HG02678 (cell line): ENCODE measurements at regions not wholly inside any gene's neighbourhood (a gene's known extent, or its start where the extent isn't known, plus 50 kb on each side); places are given as distances from the start of the nearest gene placed in this dataset.

Experiments
- ATAC-seq: cut with Tn5 transposase; IDR thresholded peaks from one replicate; pipeline ENCODE4 v1.9.1; 2021; ENCODE audit warnings: mild to moderate bottlenecking, moderate library complexity; ENCODE audit not compliant: unreplicated experiment

- no peak for ATAC-seq
Observed at GRCh38 chr6:50214937-50215336, 165.2 kb upstream of the DEFB112 start.

- ATAC-seq, result no peak
Observed at GRCh38 chr6:50217841-50218240, 168.1 kb upstream of the DEFB112 start.

DNA sequence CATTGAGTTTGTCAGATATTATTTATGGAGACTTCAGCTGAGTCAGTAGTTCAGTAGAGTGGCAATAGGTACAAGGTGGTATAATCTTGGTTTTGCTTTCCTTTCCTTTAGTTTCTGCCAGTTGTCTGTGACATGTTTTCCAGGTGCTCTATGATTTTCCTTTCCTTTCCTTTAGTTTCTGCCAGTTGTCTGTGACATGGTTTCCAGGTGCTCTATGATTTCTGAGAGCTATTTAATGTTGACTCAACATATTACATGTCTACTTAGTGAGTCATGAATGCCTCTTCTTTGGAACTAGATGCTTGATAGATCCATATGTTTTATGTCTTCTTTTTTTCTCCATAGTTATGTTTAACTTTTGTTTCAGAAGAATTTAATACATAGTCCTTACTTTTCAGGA is 186.4 kb upstream of the DEFB112 start:
- no peak for ATAC-seq

DNA sequence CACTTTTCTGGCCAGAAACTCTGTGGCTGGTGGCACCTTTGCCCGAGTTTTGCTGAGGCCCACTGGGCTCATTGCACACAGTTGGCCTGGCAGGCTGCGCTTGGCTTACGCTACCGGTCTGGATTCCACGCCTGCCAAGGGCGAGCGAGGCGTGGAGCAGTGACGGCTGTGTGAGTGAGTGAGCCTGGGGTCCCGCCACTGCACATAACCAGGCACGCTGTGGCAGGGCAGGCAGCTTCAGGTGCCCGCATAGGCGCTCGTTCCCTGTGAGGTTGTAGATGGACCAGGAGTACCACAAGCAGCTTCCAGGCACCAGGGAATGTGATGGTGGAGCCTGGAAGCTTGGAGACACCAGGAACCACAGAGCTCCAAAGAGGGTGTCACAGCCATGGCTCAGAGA is 190.1 kb upstream of the DEFB112 start:
- ATAC-seq, result no peak

DNA sequence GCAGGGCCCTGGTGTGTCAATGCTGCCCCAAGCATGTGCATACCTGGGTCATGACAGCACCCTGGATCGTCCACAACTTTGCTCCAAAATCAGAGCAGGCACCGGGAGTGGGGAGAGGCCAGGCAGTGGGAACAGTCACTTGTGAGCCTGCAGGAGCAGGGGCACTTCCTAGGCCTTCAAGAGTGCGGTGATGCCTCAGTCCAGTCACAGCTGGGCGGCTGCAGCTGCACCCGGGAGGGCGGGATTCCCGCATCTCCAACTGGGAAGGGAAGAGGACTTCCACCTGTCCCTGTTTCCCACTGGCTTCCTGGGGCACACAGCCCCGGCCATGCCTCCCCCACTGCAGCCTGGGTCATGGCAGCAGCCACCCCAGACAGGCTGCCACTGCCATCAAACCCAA is 191.3 kb upstream of the DEFB112 start:
- ATAC-seq, result no peak

DNA sequence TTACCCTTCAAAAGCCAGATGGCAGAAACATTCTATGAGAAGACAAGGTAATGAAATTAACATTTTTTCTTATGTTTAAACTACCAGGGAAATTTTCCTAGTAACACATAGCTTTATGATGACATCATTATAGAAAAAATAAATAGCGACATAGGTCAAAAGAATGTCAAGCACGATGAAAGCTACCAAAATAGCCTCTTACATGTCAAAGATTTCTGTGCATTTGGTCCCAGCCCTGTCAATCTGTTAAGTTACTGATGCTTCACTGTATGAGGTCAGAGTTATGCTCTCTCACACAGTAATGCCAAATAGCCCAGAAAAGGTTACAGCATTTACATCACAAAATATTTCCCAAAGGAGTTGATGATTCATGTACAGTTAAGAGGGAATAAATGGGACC is 199.8 kb upstream of the DEFB112 start:
- no peak for ATAC-seq

DNA sequence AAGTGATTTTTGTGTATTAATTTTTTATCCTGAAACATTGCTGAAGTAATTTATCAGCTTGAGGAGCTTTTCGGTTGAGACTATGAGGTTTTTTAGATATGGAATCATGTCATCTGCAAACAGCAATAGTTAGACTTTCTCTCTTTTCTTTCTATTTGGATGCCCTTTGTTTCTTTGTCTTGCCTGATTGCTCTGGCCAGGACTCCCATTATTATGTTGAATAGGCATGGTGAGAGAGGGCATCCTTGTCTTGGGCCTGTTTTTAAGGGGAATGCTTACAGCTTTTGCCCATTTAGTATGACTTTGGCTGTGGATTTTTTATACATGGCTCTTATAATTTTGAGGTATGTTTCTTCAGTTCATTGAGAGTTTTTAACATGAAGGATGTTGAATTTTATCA is 207.6 kb upstream of the DEFB112 start:
- ATAC-seq, result no peak

DNA sequence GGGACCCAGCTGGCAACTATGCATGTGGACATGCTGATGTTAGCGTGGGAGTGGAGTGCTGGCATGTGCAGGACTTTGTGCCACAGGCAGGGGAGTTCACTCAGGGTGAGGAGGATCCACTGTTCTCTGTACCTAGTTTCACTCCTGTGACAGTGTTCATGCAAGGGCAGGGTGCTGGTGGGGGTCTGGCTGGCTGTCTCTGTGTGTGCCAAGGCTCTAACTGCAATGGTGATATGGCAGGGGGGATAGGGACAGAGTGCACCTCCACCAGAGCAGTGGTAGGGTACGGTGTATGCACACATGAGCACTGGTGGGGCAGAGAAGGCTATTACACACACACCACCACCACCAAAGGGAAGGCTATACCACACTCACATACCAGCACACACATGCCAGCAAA is 210.2 kb upstream of the DEFB112 start:
- no peak for ATAC-seq

- ATAC-seq, result no peak
Observed at GRCh38 chr6:50264995-50265571, 215.4 kb upstream of the DEFB112 start.

DNA sequence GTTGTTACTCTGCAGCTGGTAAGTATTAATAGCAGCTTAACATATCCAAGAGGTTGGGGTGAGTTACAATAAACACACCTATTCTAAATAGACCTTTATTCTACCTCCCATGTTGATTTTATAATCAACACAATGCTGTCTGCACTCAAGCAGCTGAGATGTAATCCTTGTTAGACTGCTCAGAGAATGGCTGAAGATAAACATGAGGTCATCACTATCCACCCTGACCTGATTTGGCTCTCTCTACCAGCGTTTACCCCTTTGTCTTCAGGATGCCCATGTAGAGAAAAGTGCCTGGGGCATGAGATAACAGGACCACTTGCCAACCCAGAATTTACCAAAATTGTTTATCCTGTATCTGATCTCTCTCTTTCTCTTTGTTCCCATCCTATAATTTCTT is 220.7 kb upstream of the DEFB112 start:
- no peak for ATAC-seq

DNA sequence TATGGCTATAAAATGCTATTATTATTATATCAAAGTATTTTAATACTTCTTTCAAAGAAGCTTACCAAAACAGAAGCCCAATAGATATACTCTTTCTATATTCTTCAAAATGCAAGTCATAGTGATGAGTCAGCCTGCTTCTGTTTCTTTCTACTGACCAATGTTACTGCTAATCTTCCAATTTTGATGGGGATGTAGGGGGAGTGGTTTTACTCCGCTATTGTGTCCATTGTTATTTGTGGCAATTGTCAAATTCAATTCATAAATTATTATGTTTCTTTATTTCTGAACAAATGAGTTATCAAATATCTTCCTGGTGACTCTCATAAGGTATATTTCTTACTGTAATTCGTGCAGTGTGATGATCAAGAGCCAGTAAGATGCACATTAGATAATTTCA is 221.5 kb upstream of the DEFB112 start:
- ATAC-seq, result no peak

- no peak for ATAC-seq
Observed at GRCh38 chr6:50271817-50272216, 222.1 kb upstream of the DEFB112 start.

DNA sequence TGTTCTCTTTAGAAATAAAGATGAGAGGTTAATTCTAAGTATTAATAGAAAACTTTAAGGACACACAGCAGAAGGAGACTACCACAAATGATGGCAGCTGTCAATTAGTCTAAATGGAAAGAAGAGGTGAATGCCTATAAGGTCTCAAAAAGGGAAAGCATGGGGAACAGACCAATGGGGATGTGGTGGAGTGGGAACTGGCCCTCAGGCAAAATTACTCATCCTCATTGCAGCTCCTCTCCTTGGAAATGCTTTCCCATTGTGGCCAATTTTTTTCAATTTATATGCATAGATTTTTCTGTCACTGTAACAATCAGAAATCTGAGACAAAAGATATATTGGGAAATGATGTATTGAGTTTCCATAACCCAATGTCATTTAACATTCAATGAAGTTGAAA is 222.9 kb upstream of the DEFB112 start:
- ATAC-seq, result no peak

DNA sequence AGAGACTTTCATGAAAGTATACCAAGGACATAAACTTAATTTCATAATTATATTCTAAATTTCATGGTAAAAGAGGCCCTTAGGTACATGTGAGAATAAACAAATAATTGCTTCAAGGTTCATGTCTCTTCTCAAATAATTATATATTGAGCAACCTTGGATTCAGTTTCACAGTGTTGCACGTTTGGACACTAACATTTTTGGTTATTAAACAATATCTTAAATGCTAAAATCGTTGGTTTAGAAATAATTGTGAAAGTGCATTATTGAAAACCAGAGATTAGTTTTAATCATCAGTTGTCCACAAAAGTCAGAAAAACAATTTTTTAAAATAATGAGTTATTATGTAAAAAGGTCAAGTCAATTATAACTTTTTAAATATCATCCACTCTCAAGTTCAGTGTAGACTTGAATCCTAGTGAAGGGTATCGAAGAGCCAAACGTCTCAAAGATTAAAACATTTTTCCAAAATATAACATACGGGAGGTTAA is 227.1 kb upstream of the DEFB112 start:
- ATAC-seq, result no peak

GRCh38 chr6:50277774-50278173 is 228.0 kb upstream of the DEFB112 start:
- no peak for ATAC-seq

- no peak for ATAC-seq
Observed at GRCh38 chr6:50278663-50279062, 228.9 kb upstream of the DEFB112 start.

DNA sequence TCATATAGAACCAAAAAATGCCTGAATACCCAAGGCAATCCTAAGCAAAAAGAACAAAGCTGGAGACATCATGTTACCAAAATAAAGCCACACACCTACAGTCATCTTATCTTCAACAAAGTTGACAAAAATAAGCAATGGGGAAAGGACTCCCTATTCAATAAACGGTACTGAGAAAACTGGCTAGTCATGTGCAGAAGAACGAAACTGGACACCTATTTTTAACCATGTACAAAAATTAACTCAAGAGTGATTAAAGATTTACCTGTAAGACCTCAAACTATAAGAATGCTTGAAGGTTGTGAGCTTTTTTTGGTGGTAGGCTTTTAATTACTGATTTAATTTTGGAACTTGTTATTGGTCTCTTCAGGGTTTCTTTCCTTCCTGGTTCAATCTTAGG is 236.0 kb upstream of the DEFB112 start:
- ATAC-seq, result no peak

- ATAC-seq, result no peak
Observed at GRCh38 chr6:50288241-50288640, 238.5 kb upstream of the DEFB112 start.

GRCh38 chr6:50288881-50289280 is 239.2 kb upstream of the DEFB112 start:
- no peak for ATAC-seq

GRCh38 chr6:50289366-50289765 is 239.6 kb upstream of the DEFB112 start:
- ATAC-seq, result no peak

DNA sequence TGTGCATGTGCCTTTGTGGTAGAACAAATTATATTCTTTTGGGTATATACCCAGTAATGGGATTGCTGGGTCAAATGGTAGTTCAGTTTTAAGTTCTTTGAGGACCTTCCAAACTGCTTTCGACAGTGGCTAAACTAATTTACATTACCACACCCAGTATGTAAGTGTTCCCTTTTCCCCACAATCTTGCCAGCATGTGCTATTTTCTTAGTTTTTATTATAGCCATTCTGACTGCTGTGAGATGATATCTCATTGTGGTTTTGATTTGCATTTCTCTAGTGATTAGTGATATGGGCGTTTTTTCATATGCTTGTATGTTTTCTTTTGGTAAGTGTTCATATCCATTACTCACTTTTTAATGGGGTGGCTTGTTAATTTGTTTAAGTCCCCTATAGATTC is 251.6 kb upstream of the DEFB112 start:
- no peak for ATAC-seq

DNA sequence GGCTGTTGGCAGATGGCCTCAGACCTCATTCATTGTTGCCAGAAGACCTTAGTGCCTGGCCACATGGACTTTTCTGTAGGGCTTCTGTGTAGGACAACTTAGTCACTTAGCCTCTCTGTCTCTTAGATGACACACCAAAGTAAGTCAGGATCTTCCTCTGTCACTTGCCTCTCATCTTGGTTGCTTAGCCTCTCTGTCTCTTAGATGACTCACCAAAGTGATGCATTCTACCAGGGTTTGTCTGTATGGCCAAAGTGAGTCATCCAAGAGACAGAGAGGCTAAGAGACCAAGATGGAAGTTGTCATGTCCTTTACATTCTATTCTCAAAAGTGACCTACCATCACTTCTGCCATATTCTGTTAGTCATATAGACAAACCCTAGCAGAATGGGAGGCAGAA is 255.9 kb upstream of the DEFB112 start:
- ATAC-seq, result no peak

DNA sequence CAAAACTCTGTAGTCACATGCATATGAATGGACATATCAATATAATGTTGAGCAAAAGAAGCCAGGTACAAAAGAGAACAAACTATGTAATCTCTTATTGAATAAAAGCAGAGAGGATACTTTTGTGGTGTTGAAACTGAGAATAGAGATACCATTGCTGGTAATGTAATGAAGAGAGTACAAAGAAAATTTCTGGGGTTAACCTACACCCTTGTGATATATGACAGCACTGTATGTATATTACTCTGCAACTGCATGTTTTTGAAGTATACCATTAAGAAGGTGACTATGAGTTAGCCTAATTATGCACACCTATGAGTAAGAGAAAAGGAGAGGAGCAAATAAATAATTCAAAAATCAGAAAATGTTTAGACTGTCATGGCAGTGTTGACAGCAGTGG is 268.8 kb upstream of the DEFB112 start:
- ATAC-seq, result no peak

- ATAC-seq, result no peak
Observed at GRCh38 chr6:50330347-50330746, 280.6 kb upstream of the DEFB112 start.
